ENCODE measurements at regions not wholly inside any gene's neighbourhood (a gene's known extent, or its start where the extent isn't known, plus 50 kb on each side); places are given as distances from the start of the nearest gene placed in this dataset.

- no peak for DNase-seq (ENCODE audit: low read depth, low spot score)
Measured at GRCh38 chr2:145669301-145669700, 1149.4 kb upstream of the ZEB2 start.

- DNase-seq (ENCODE audit: low read depth, low spot score) = no peak
Measured at GRCh38 chr2:145666552-145666951, 1146.6 kb upstream of the ZEB2 start.

- DNase-seq (ENCODE audit: low read depth, low spot score) = no peak
Measured at GRCh38 chr2:145657265-145657664, 1137.3 kb upstream of the ZEB2 start.

GRCh38 chr2:145655165-145655765, 1135.3 kb upstream of the ZEB2 start:
- no peak for DNase-seq (ENCODE audit: low read depth, low spot score)

- DNase-seq (ENCODE audit: low read depth, low spot score) = no peak
Measured at GRCh38 chr2:145654746-145655145, 1134.8 kb upstream of the ZEB2 start.

- DNase-seq (ENCODE audit: low read depth, low spot score) = no peak
Measured at GRCh38 chr2:145654156-145654555, 1134.2 kb upstream of the ZEB2 start.

DNA sequence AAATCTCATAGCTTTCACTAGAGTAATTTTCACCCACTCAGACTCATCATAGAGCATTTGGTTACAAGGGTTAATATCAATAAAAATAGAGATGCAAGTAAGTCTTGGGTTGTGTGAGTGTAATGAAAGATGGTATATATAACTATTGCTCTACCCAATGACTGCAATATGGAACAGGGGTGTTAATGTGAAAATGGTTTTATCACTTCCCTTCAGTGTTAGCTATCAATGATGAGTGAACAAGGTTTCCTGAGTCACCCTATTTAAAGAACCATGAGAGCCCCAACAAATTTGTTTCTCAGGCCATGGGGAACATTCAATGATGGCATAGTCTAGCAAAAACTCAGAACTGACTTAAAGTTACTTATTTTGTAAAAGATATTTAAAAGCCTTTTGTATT, 1133.6 kb upstream of the ZEB2 start:
- no peak for DNase-seq (ENCODE audit: low read depth, low spot score)

GRCh38 chr2:145652571-145653545, 1132.9 kb upstream of the ZEB2 start:
- DNase-seq (ENCODE audit: low read depth, low spot score) = no peak

DNA sequence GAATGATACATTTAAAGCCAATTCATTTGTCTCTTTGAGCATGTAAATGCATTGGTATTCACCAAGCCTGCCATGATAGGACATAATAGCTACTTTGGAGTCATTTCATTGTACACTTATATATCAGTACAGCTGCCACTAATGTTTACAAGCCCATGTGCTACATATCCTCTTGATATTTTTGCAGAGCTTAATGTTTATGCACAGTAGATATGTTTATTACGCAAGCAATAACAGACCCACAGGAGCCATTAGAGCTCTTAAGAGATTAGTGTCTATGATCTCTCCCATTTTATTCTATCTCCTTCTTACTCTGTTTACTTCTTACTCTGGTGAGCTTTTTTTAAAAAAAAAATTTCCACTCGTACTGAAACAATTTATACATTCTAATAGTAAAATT, 1132.1 kb upstream of the ZEB2 start:
- DNase-seq (ENCODE audit: low read depth, low spot score) = no peak

DNA sequence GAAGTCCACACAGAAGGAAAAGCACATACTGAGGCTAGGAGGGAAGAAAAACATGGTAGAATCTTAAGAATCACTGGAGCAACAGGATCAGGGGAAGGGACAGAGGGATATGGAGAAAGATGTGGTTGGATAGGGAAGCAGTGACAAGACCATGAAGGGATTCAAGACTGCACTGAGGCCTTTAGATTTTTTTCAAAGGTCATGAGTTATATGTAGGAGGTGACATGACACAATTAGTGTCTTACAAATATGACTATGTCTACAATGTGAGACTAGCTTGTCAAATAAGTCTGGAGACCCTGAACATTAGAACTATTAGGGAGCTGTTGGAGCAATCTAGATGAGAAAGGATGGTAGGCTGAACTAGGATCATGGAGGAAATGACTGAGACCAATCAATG, 1130.3 kb upstream of the ZEB2 start:
- no peak for DNase-seq (ENCODE audit: low read depth, low spot score)

DNA sequence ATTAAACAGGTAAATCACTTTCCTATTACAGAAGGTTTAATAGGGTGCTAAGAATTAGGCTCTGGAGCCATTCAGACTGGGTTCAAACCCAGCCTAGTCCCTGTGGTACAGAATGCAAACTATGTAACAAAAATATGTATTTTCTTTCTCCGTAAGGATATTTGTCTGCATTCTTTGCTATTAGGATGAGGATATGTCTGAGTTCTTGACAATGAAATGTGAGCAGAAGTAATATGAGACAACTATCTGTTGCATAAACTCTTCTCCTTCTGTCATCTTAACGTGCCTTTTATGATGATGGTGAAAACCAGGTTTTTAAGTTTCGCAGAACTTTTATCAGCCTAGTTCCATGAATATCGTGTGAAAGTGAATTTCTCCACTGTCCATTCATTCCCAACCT, 1129.1 kb upstream of the ZEB2 start:
- DNase-seq (ENCODE audit: low read depth, low spot score) = no peak

DNA sequence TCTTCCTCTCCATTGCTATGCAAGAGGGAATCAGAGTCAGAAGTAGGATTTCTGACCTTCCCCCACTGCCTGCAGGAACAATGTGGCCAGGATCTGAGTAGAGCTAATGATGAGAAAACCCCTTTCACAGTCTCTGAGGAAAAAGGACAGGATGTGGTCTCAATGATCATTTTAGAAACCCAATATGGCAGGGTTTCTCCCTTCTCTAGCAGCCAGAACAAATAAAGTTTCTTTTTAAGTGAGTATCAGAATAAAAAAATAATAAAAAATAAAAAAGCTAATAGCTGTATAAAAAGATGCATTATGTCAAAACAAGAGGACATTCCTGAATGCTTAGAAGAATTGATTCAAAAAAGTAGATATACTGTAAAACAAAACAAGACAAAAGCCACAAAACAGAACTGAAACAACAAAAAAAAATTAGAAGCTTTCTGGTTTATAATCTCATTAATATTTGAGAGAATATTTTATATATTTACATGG, 1124.9 kb upstream of the ZEB2 start:
- peak; percentile 17 for DNase-seq (ENCODE audit: low read depth, low spot score)

DNA sequence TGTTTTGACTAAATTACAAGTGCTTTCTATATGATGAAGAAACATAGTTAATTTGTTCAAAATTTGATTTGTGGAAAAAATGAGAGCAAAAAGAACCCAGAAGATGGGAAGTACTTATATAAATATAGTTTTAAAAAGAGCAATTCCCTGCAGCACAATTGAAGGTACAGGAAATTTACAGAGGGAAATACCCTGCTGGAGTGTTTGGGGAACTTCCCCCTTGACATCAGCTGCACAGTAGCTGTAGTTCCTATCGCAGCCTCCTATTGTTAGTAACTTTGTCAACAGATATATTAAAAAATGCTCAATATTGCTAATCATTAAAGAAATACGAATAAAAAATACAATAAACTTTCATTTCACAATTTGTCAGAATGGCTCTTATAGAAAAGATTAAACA, 1118.8 kb upstream of the ZEB2 start:
- DNase-seq (ENCODE audit: low read depth, low spot score) = no peak

GRCh38 chr2:145635706-145636427, 1115.9 kb upstream of the ZEB2 start:
- DNase-seq (ENCODE audit: low read depth, low spot score) = no peak

GRCh38 chr2:145631561-145631960, 1111.6 kb upstream of the ZEB2 start:
- DNase-seq (ENCODE audit: low read depth, low spot score) = no peak

DNA sequence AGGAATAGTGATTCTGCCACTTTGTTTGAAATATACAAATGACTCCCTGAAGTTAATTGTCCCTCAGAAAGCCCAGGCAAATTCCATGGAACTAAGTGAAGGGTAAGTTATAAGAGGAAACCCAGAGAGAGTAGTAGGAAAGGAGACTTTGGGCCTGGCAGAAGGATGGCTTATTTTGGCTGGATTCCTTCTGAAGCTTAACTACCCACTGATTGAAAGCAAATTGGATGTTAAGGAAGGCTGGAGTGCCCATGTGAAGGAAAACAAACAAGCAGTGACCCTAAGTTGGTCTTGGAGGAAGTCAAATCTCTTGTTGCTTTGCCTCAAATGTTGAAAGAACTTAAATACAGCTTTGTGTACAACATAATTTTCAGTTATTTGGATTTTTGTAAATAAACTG, 1106.4 kb upstream of the ZEB2 start:
- no peak for DNase-seq (ENCODE audit: low read depth, low spot score)

GRCh38 chr2:145625111-145625510, 1105.2 kb upstream of the ZEB2 start:
- DNase-seq (ENCODE audit: low read depth, low spot score) = no peak

GRCh38 chr2:145623136-145623535, 1103.2 kb upstream of the ZEB2 start:
- DNase-seq (ENCODE audit: low read depth, low spot score) = no peak

- DNase-seq (ENCODE audit: low read depth, low spot score) = no peak
Measured at GRCh38 chr2:145622285-145622684, 1102.4 kb upstream of the ZEB2 start.

GRCh38 chr2:145617906-145618305, 1098.0 kb upstream of the ZEB2 start:
- no peak for DNase-seq (ENCODE audit: low read depth, low spot score)

DNA sequence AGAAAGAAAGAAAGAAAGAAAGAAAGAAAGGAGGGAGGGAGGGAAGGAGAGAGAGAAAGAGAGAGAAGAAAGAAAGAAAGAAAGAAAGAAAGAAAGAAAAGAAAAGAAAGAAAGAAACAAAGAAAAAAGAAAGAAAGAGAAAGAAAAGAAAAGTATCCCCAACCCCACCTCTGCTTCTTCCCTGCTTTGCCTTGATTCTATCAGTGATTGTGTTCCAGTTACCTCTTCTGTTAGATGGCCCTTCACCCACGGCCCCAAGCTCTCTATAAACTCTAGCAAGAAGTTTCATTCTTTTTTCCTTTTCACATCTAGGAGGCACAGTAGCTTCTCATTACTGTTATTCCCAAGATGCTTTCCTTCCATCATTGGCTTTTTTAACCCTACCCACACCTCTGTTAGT, 1097.5 kb upstream of the ZEB2 start:
- DNase-seq (ENCODE audit: low read depth, low spot score) = no peak

GRCh38 chr2:145615626-145616025, 1095.7 kb upstream of the ZEB2 start:
- no peak for DNase-seq (ENCODE audit: low read depth, low spot score)
